Spleen (tissue), 11 donors: ENCODE measurements at regions not wholly inside any gene's neighbourhood (a gene's known extent, or its start where the extent isn't known, plus 50 kb on each side); places are given as distances from the start of the nearest gene placed in this dataset.
"Not testable (repeated sequence)": the region's sequence is repeated elsewhere in the genome, so short reads cannot be mapped to it uniquely, and the experiment has no call there.

ENCODE experiments used
- DNase-seq: peaks from one replicate; pipeline ENCODE4 v3.0.0-alpha.2; 2020
- H3K27ac ChIP-seq, 8 donors: fragments of 200-600 bp; sonication (generic) in 7 of 8; 1 replicate in 4 of 8; 2 replicates in 4 of 8; pipeline versions ENCODE4 v1.5.0 to v1.8.0; 2016 to 2021; ENCODE audit warnings: inconsistent platforms in 4 of 8, mild to moderate bottlenecking in 4 of 8, moderate library complexity in 1 of 8
- H3K27me3 ChIP-seq, 7 donors: fragments of 200-600 bp; sonication (generic) in 6 of 7; replicated peaks in 1 of 7; 1 replicate in 4 of 7; 2 replicates in 3 of 7; pipeline versions ENCODE4 v1.5.0 to v1.8.0; 2016 to 2021; ENCODE audit warnings: inconsistent platforms in 3 of 7, mild to moderate bottlenecking in 1 of 7
- H3K36me3 ChIP-seq, 6 donors: fragments of 200-600 bp; sonication (generic) in 5 of 6; 1 replicate in 4 of 6; 2 replicates in 2 of 6; pipeline versions ENCODE4 v1.5.0 to v1.8.0; 2016 to 2021; ENCODE audit warnings: inconsistent platforms in 2 of 6
- H3K4me1 ChIP-seq, 6 donors: fragments of 200-600 bp; sonication (generic) in 5 of 6; 1 replicate in 3 of 6; 2 replicates in 3 of 6; pipeline versions ENCODE4 v1.5.0 to v1.8.0; 2016 to 2021; ENCODE audit warnings: inconsistent platforms in 3 of 6
- H3K4me3 ChIP-seq, 8 donors: fragments of 200-600 bp; sonication (generic) in 7 of 8; 1 replicate in 4 of 8; 2 replicates in 4 of 8; pipeline versions ENCODE4 v1.5.0 to v1.8.0; 2016 to 2021; ENCODE audit warnings: inconsistent platforms in 4 of 8, mild to moderate bottlenecking in 4 of 8, moderate library complexity in 2 of 8
- H3K9me3 ChIP-seq, 8 donors: fragments of 200-600 bp; sonication (generic) in 7 of 8; 1 replicate in 4 of 8; 2 replicates in 4 of 8; pipeline versions ENCODE4 v1.5.0 to v1.8.0; 2016 to 2021; ENCODE audit warnings: inconsistent platforms in 4 of 8
- CTCF ChIP-seq, 11 experiments: fragments of 200-600 bp in 7 of 11; fragments of 450-650 bp in 4 of 11; sonication (generic) in 4 of 11; IDR thresholded peaks in 8 of 11; conservative IDR thresholded peaks in 3 of 11; 1 replicate in 7 of 11; 2 replicates in 4 of 11; pipeline versions ENCODE4 v1.4.0 to v1.8.0; 2016 to 2021; ENCODE audit warnings: antibody characterized with exemption in 11 of 11, inconsistent platforms in 4 of 11, mild to moderate bottlenecking in 1 of 11
- POLR2A ChIP-seq, 3 donors: fragments of 450-650 bp; IDR thresholded peaks; one replicate each; pipeline ENCODE4 v1.5.1; 2017; ENCODE audit warnings: antibody characterized with exemption in 3 of 3, mild to moderate bottlenecking in 1 of 3
- POLR2AphosphoS5 ChIP-seq, 3 donors: sonication (generic); formaldehyde crosslinking; IDR thresholded peaks; one replicate each; pipeline ENCODE4 v1.5.1; 2017; ENCODE audit warnings: antibody characterized with exemption in 3 of 3
- WGBS, 5 donors: extraction: QIAGEN DNeasy Blood & Tissue Kit in 3 of 5; methylation state at CpG; one replicate each; pipeline versions ENCODE4 v1.1.5 to v1.1.7; 2013 to 2018; 5-methylcytosine and 5-hydroxymethylcytosine counted together
- intact Hi-C: fragments of 100-400 bp; cut with DNase I; formaldehyde crosslinking; loops from one replicate; pipeline ENCODE4 v1.15.0; 2023; ENCODE audit warnings: low total_unique reads
- donor health status: healthy with polysubstance abuse.
- donor health status: DM: no; HTN: no; CAD: no; lungs with moderate emphysema.
- donor health status: DM: no; HTN: no; CAD: no.
- donor health status: Bipolar disorder and iron deficiency.
- donor health status: healthy.
- donor health status: DM: no; HTN: no; CAD: no.
- donor health status: DM: yes; HTN: yes; CAD: no.

- peak; percentile 79 for DNase-seq
- H3K4me1 ChIP-seq, result peaks cover 0 to 15% (median 10%) of the 10 kb centered on the region in 6 donors
- peaks cover 0 to 26% (median 0%) of the 10 kb centered on the region in 7 donors for H3K27me3 ChIP-seq
- no peak overlapping the region for H3K27ac ChIP-seq
- no peaks in the 10 kb centered on the region for H3K36me3 ChIP-seq
- intact Hi-C loops, result no loop called here
- peaks cover 0 to 10% (median 7%) of the 10 kb centered on the region in 8 donors for H3K9me3 ChIP-seq
- WGBS, 5 donors, result 83 to 91% (median 89%) methylated on average over 12 to 13 of the region's 13 CpGs
- TF ChIP-seq POLR2AphosphoS5 (IDR thresholded peaks at IDR 0.05) (no peak), CTCF (IDR thresholded peaks at IDR 0.05 in 8 of 11, conservative IDR thresholded peaks at IDR 0.05 in 3 of 11) (no peak), POLR2A (IDR thresholded peaks at IDR 0.05) (no peak)
- no peak overlapping the region for H3K4me3 ChIP-seq
Observed at GRCh38 chr17:83192161-83192788, 112.9 kb downstream of the METRNL start.

DNA sequence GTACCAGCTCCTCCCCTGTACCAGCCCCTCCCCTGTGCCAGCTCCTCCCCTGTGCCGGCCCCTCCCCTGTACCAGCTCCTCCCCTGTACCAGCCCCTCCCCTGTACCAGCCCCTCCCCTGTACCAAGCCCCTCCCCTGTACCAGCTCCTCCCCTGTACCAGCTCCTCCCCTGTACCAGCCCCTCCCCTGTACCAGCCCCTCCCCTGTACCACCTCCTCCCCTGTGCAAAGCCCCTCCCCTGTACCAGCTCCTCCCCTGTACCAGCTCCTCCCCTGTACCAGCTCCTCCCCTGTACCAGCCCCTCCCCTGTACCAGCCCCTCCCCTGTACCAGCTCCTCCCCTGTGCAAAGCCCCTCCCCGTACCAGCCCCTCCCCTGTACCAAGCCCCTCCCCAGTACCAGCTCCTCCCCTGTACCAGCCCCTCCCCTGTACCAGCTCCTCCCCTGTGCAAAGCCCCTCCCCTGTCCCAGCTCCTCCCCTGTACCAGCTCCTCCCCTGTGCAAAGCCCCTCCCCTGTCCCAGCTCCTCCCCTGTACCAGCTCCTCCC is 113.5 kb downstream of the METRNL start:
- H3K4me3 ChIP-seq, H3K27ac ChIP-seq, H3K9me3 ChIP-seq, H3K36me3 ChIP-seq, intact Hi-C loops: not testable (repeated sequence)
- H3K27me3 ChIP-seq, result peaks cover 0 to 26% (median 0%) of the 10 kb centered on the region in 7 donors
- WGBS, 5 donors, result 0 to 80% (median 45%) methylated on average over 1 to 2 of the region's 2 CpGs; no CpG with 5 or more reads in 1 of the 5 donors
- H3K4me1 ChIP-seq, result peaks cover 0 to 15% (median 10%) of the 10 kb centered on the region in 6 donors
- peak; percentile 70 for DNase-seq

DNA sequence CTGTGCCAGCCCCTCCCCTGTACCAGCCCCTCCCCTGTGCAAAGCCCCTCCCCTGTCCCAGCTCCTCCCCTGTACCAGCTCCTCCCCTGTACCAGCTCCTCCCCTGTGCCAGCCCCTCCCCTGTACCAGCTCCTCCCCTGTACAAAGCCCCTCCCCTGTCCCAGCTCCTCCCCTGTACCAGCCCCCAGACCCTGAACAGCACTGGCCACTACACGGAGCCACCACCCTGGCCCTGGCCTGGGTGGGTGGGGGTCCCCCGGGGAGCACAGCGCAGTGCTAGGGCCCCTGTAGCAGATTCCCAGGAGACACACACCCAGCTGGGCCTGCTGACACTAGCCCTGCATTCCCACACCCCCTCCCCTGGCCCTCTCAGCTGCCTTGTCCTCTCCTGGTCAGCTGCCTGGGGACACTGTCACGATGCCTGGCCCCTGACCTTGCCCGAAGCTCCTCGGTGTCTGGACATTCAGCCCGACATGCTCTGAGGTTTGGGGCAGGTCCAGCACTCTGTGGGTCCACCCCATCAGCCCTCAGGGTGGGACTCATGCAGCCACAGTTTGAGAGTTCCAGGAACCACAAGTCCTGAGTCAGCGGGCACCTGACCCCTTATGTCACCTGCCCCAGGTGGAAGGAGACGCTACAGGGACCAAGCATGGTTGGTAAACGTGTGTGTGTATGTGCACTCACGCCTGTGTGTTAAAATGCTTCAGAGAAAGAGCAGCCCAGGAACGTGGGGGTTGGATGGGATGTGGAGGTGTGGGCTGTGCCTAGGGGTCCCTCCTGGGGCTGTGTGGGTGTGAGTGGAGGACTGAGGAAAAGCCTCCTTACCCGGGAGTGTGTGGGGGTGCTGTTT is 114.2 kb downstream of the METRNL start:
- 36 to 49% (median 37%) methylated on average over 11 to 13 of the region's 13 CpGs for WGBS, 5 donors
- H3K27ac ChIP-seq, result peak overlapping the region in 1 of 8 donors; percentile 55

DNA sequence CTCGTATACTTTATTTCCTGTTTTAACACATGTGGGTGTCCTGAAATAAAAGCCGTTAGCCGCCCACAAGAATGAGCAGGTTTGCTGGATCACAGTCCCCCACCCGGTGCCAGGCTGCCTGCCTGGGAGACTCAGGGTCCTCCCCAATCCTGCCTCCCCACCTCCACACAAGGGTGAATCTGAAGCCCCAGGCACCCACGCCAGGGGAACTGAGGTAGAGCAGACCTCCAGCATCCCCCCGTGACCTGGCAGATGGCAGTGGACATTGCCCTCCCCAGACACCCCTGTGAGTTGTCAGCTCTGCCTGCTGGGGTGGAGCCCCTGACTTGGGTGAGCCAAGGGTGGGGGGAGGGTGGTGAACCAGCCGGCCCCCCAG is 114.8 kb downstream of the METRNL start:
- intact Hi-C loops, result no loop called here
- TF ChIP-seq POLR2AphosphoS5 (IDR thresholded peaks at IDR 0.05) (no peak), CTCF (IDR thresholded peaks at IDR 0.05 in 8 of 11, conservative IDR thresholded peaks at IDR 0.05 in 3 of 11) (no peak), POLR2A (IDR thresholded peaks at IDR 0.05) (no peak)
- Histone ChIP-seq H3K27me3 (peaks cover 0 to 33% (median 0%) of the 10 kb centered on the region in 7 donors), H3K36me3 (no peaks in the 10 kb centered on the region), H3K4me3 (no peak overlapping the region), H3K4me1 (peaks cover 5 to 28% (median 21%) of the 10 kb centered on the region in 6 donors), H3K27ac (peak overlapping the region in 1 of 8 donors; percentile 55), H3K9me3 (no peaks in the 10 kb centered on the region)
- 39 to 56% (median 45%) methylated on average over 6 to 7 of the region's 7 CpGs for WGBS, 5 donors
- peak; percentile 74 for DNase-seq

More for the DNA sequence above, 114.2 kb downstream of the METRNL start:
- H3K4me3 ChIP-seq, result no peak overlapping the region
- peaks cover 0 to 22% (median 15%) of the 10 kb centered on the region in 6 donors for H3K4me1 ChIP-seq
- H3K27me3 ChIP-seq, result peaks cover 0 to 29% (median 0%) of the 10 kb centered on the region in 7 donors
- intact Hi-C loops, result no loop called here
- TF ChIP-seq CTCF (IDR thresholded peaks at IDR 0.05 in 8 of 11, conservative IDR thresholded peaks at IDR 0.05 in 3 of 11) (no peak), POLR2A (IDR thresholded peaks at IDR 0.05) (no peak), POLR2AphosphoS5 (IDR thresholded peaks at IDR 0.05) (no peak)
- peak; percentile 83 for DNase-seq
- H3K36me3 ChIP-seq, result no peaks in the 10 kb centered on the region
- H3K9me3 ChIP-seq, result peaks cover 0 to 2% (median 0%) of the 10 kb centered on the region in 8 donors
